PFSK-1 (cell line): ENCODE measurements at regions not wholly inside any gene's neighbourhood (a gene's known extent, or its start where the extent isn't known, plus 50 kb on each side); places are given as distances from the start of the nearest gene placed in this dataset.

Experiments
- POLR2AphosphoS5 ChIP-seq: IDR thresholded peaks from 2 replicates; pipeline ENCODE4 v1.6.1; 2012; ENCODE audit warnings: low read depth, mild to moderate bottlenecking, control low read depth, low read length, moderate library complexity
- SIN3A ChIP-seq: IDR thresholded peaks from 2 replicates; pipeline ENCODE4 v1.6.1; 2012; ENCODE audit warnings: mild to moderate bottlenecking, low read length, moderate library complexity, borderline replicate concordance; ENCODE audit not compliant: insufficient read depth

- TF ChIP-seq SIN3A (no peak), POLR2AphosphoS5 (no peak)
Observed at GRCh38 chr3:43892061-43892460, 201.3 kb downstream of the ABHD5 start.
